GM12878 (cell line): ENCODE measurements at regions not wholly inside any gene's neighbourhood (a gene's known extent, or its start where the extent isn't known, plus 50 kb on each side); places are given as distances from the start of the nearest gene placed in this dataset.

ENCODE experiments used
- ATAC-seq: fragments of 200-7000 bp; cut with Tn5 transposase; 3 replicates; pipeline ENCODE4 v1.9.1; 2020; ENCODE audit warnings: mild to moderate bottlenecking, moderate library complexity
- BruUV-seq: library from RNA; stranded (reverse); fragments of 400-500 nt; replicated peaks from 2 replicates; lab custom pipeline; 2021; lab: Mats Ljungman, UMichigan
- CTCF ChIA-PET: fragments of 300-600 bp; sonication (Branson Sonifier 250); formaldehyde crosslinking; extraction: SDS; loops from one replicate; lab custom pipeline; 2021; ENCODE audit warnings: inconsistent platforms; lab: Yijun Ruan, JAX
- POLR2A ChIA-PET: fragments of 350-600 bp; formaldehyde crosslinking; extraction: SDS; loops from one replicate; lab custom pipeline; 2021; ENCODE audit warnings: inconsistent platforms; lab: Charles Lee
- RAD21 ChIA-PET: fragments of 300-600 bp; sonication (Branson Sonifier 250); formaldehyde crosslinking; loops from one replicate; lab custom pipeline; 2023; ENCODE audit warnings: antibody characterized with exemption; ENCODE audit not compliant: unreplicated experiment; lab: Charles Lee
- SMC1A ChIA-PET: fragments of 300-600 bp; sonication (Branson Sonifier 250); formaldehyde crosslinking; loops from one replicate; lab custom pipeline; 2023; ENCODE audit not compliant: unreplicated experiment, uncharacterized antibody; lab: Charles Lee
- DNase-seq: peaks from one replicate; pipeline ENCODE4 v3.0.0-alpha.2; 2011; ENCODE audit warnings: low read depth, low spot score
- FAIRE-seq: peaks from 3 replicates; lab custom pipeline; 2011; peaks lifted over from hg19 to GRCh38; lab: Jason Lieb, UNC
- H2AFZ ChIP-seq: 2 replicates; pipeline ENCODE4 v1.6.0; 2011; ENCODE audit warnings: low read depth, low read length, control low read depth; ENCODE audit not compliant: control insufficient read depth
- H3K27ac ChIP-seq: 2 replicates; pipeline ENCODE4 v1.5.1; 2011; ENCODE audit warnings: control low read depth; ENCODE audit not compliant: control insufficient read depth, insufficient read depth
- H3K27me3 ChIP-seq, 2 experiments: replicated peaks in 1 of 2; 2 replicates each; pipeline versions ENCODE4 v1.6.0 to v1.6.1; 2011; ENCODE audit warnings: low read length in 1 of 2; ENCODE audit not compliant: control insufficient read depth in 2 of 2, insufficient read depth in 2 of 2
- H3K36me3 ChIP-seq, 2 experiments: 2 replicates each; pipeline ENCODE4 v1.5.1; 2011; ENCODE audit warnings: low read length in 1 of 2; ENCODE audit not compliant: control insufficient read depth in 2 of 2, insufficient read depth in 2 of 2
- H3K4me1 ChIP-seq: 2 replicates; pipeline ENCODE4 v1.6.1; 2011; ENCODE audit warnings: mild to moderate bottlenecking, low read length, moderate library complexity, mixed read lengths; ENCODE audit not compliant: control insufficient read depth, insufficient read depth
- H3K4me2 ChIP-seq: 2 replicates; pipeline ENCODE4 v1.6.0; 2011; ENCODE audit warnings: control low read depth; ENCODE audit not compliant: control insufficient read depth, insufficient read depth
- H3K4me3 ChIP-seq: fragments of 200-600 bp; sonication (generic); 2 replicates; pipeline ENCODE4 v1.5.1; 2016
- H3K79me2 ChIP-seq: 2 replicates; pipeline ENCODE4 v1.6.0; 2011; ENCODE audit warnings: low read length; ENCODE audit not compliant: control insufficient read depth, insufficient read depth
- H3K9ac ChIP-seq: 2 replicates; pipeline ENCODE4 v1.8.0; 2011; ENCODE audit warnings: low read length, control low read depth, mixed read lengths; ENCODE audit not compliant: control insufficient read depth, insufficient read depth
- H3K9me3 ChIP-seq: replicated peaks from 3 replicates; pipeline ENCODE4 v1.5.1; 2011; ENCODE audit warnings: mild to moderate bottlenecking, low read length; ENCODE audit not compliant: control insufficient read depth, insufficient read depth
- H4K20me1 ChIP-seq: 2 replicates; pipeline ENCODE4 v1.6.0; 2011; ENCODE audit not compliant: control insufficient read depth, insufficient read depth
- CBFB ChIP-seq: IDR thresholded peaks from 2 replicates; pipeline ENCODE4 v1.6.1; 2016; ENCODE audit warnings: antibody characterized with exemption, low read depth
- IKZF1 ChIP-seq: fragments of 450-650 bp; conservative IDR thresholded peaks from 2 replicates; pipeline ENCODE4 v1.6.1; 2017; ENCODE audit warnings: antibody characterized with exemption, mild to moderate bottlenecking
- MEF2A ChIP-seq: IDR thresholded peaks from 2 replicates; pipeline ENCODE4 v1.6.1; 2011; ENCODE audit warnings: low read depth, mild to moderate bottlenecking, low read length, moderate library complexity; ENCODE audit not compliant: insufficient read depth
- MXI1 ChIP-seq: fragments of 150-350 bp; IDR thresholded peaks from 2 replicates; pipeline ENCODE4 v1.6.1; 2011; ENCODE audit warnings: low read depth, mild to moderate bottlenecking, inconsistent platforms, low read length, improper control_type of control experiment
- NFYB ChIP-seq: IDR thresholded peaks from 2 replicates; pipeline ENCODE4 v1.6.1; 2011; ENCODE audit warnings: low read depth, mild to moderate bottlenecking, low read length, improper control_type of control experiment, moderate library complexity; ENCODE audit not compliant: insufficient read depth
- PAX5 ChIP-seq: IDR thresholded peaks from 2 replicates; pipeline ENCODE4 v1.6.1; 2011; ENCODE audit warnings: low read depth, low read length, borderline replicate concordance
- POLR2A ChIP-seq: IDR thresholded peaks from 2 replicates; pipeline ENCODE4 v1.6.1; 2011; ENCODE audit warnings: low read depth, mild to moderate bottlenecking, low read length
- RCOR1 ChIP-seq: conservative IDR thresholded peaks from 2 replicates; pipeline ENCODE4 v1.6.1; 2012; ENCODE audit warnings: low read depth, low read length, improper control_type of control experiment
- SMC3 ChIP-seq: IDR thresholded peaks from 2 replicates; pipeline ENCODE4 v1.6.1; 2011; ENCODE audit warnings: low read length, improper control_type of control experiment, borderline replicate concordance
- TBL1XR1 ChIP-seq: IDR thresholded peaks from 2 replicates; pipeline ENCODE4 v1.6.1; 2012; ENCODE audit warnings: low read depth, low read length, improper control_type of control experiment
- WGBS: methylation state at CpG from one replicate; pipeline ENCODE4 v1.1.6; 2016; ENCODE audit warnings: low lambda C conversion rate; ENCODE audit not compliant: insufficient replicate concordance, insufficient coverage; ENCODE audit errors: missing lambda C conversion rate; 5-methylcytosine and 5-hydroxymethylcytosine counted together
- in situ Hi-C: fragments of 300-500 bp; cut with MboI; formaldehyde crosslinking; loops from 9 replicates; pipeline ENCODE4 v1.14.3; 2018; ENCODE audit warnings: mixed read lengths
- intact Hi-C: fragments of 100-400 bp; cut with micrococcal nuclease; formaldehyde crosslinking; loops from one replicate; pipeline ENCODE4 v1.14.2; 2022; ENCODE audit not compliant: unreplicated experiment
- TF ChIP-seq, protein P1 (sequence below): fragments of 450-650 bp; conservative IDR thresholded peaks from 2 replicates; pipeline ENCODE4 v1.6.1; 2017; ENCODE audit warnings: mild to moderate bottlenecking, moderate library complexity
- TF ChIP-seq, protein P2 (sequence below): fragments of 450-650 bp; IDR thresholded peaks from 2 replicates; pipeline ENCODE4 v1.6.1; 2017; ENCODE audit warnings: mild to moderate bottlenecking, low read depth, inconsistent platforms; ENCODE audit not compliant: poor library complexity, severe bottlenecking
- TF ChIP-seq, protein P3 (sequence below): fragments of 450-650 bp; IDR thresholded peaks from 2 replicates; pipeline ENCODE4 v1.6.1; 2017; ENCODE audit warnings: mild to moderate bottlenecking, moderate library complexity

DNA sequence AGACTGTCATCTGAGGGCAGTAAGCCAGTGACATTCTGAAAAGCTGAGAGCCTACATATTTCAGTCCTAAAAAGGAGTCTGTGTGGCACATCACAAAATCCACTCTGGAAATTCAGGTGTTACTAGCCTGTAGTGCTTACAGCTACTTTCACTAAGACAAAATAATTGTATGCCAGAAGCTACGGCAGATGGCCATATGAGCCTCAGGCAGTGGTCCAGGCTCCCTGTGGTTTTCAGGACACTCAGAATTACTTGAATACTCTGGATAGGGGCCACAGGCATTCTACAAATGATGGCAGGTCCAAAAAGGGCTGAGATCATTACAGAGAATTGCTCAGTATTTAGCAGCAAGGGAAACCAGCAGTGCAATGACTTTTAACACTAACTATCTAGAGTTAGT lies 527.1 kb downstream of the MRPL39 start:
- H3K27me3 ChIP-seq, result no peaks in the 10 kb centered on the region
- no peak overlapping the region for H3K27ac ChIP-seq
- ChIA-PET SMC1A (interaction anchor here (1.1 to 1.7 kb wide), 3 partner anchors 8 to 119 kb away, joined by 3 to 4 read pairs (median 3); no protein-coding TSS in a partner anchor), RAD21 (no interaction called here), CTCF (interaction anchor here (1.2 kb wide), 1 partner anchor 157 kb away, joined by 4 read pairs; no protein-coding TSS in a partner anchor), POLR2A (no interaction called here)
- H3K4me1 ChIP-seq, result no peaks in the 10 kb centered on the region
- ATAC-seq, result no peak
- H3K9me3 ChIP-seq, result no peaks in the 10 kb centered on the region; the same call in 2 of the 3 replicates
- no peak overlapping the region for H3K4me2 ChIP-seq
- in situ Hi-C loops, result no loop called here
- no peaks in the 10 kb centered on the region for H3K79me2 ChIP-seq
- no peak overlapping the region for H3K4me3 ChIP-seq
- no peak overlapping the region for H2AFZ ChIP-seq
- no TSS peak for BruUV-seq
- H3K9ac ChIP-seq, result no peak overlapping the region
- H3K36me3 ChIP-seq, result no peaks in the 10 kb centered on the region
- WGBS, result 50% methylated on average over 1 of the region's 1 CpG
- FAIRE-seq, result no peak
- intact Hi-C loops, result no loop called here
- no peaks in the 10 kb centered on the region for H4K20me1 ChIP-seq
- no peak for DNase-seq
- TF ChIP-seq IKZF1 (no peak), MXI1 (no peak), CBFB (no peak), POLR2A (no peak), NFYB (no peak), PAX5 (no peak), TBL1XR1 (no peak), MEF2A (no peak), RCOR1 (no peak), SMC3 (no peak)
- TF ChIP-seq, protein P1, sequence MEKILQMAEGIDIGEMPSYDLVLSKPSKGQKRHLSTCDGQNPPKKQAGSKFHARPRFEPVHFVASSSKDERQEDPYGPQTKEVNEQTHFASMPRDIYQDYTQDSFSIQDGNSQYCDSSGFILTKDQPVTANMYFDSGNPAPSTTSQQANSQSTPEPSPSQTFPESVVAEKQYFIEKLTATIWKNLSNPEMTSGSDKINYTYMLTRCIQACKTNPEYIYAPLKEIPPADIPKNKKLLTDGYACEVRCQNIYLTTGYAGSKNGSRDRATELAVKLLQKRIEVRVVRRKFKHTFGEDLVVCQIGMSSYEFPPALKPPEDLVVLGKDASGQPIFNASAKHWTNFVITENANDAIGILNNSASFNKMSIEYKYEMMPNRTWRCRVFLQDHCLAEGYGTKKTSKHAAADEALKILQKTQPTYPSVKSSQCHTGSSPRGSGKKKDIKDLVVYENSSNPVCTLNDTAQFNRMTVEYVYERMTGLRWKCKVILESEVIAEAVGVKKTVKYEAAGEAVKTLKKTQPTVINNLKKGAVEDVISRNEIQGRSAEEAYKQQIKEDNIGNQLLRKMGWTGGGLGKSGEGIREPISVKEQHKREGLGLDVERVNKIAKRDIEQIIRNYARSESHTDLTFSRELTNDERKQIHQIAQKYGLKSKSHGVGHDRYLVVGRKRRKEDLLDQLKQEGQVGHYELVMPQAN, result no peak
- TF ChIP-seq, protein P2, sequence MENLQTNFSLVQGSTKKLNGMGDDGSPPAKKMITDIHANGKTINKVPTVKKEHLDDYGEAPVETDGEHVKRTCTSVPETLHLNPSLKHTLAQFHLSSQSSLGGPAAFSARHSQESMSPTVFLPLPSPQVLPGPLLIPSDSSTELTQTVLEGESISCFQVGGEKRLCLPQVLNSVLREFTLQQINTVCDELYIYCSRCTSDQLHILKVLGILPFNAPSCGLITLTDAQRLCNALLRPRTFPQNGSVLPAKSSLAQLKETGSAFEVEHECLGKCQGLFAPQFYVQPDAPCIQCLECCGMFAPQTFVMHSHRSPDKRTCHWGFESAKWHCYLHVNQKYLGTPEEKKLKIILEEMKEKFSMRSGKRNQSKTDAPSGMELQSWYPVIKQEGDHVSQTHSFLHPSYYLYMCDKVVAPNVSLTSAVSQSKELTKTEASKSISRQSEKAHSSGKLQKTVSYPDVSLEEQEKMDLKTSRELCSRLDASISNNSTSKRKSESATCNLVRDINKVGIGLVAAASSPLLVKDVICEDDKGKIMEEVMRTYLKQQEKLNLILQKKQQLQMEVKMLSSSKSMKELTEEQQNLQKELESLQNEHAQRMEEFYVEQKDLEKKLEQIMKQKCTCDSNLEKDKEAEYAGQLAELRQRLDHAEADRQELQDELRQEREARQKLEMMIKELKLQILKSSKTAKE, result no peak
- TF ChIP-seq, protein P3, sequence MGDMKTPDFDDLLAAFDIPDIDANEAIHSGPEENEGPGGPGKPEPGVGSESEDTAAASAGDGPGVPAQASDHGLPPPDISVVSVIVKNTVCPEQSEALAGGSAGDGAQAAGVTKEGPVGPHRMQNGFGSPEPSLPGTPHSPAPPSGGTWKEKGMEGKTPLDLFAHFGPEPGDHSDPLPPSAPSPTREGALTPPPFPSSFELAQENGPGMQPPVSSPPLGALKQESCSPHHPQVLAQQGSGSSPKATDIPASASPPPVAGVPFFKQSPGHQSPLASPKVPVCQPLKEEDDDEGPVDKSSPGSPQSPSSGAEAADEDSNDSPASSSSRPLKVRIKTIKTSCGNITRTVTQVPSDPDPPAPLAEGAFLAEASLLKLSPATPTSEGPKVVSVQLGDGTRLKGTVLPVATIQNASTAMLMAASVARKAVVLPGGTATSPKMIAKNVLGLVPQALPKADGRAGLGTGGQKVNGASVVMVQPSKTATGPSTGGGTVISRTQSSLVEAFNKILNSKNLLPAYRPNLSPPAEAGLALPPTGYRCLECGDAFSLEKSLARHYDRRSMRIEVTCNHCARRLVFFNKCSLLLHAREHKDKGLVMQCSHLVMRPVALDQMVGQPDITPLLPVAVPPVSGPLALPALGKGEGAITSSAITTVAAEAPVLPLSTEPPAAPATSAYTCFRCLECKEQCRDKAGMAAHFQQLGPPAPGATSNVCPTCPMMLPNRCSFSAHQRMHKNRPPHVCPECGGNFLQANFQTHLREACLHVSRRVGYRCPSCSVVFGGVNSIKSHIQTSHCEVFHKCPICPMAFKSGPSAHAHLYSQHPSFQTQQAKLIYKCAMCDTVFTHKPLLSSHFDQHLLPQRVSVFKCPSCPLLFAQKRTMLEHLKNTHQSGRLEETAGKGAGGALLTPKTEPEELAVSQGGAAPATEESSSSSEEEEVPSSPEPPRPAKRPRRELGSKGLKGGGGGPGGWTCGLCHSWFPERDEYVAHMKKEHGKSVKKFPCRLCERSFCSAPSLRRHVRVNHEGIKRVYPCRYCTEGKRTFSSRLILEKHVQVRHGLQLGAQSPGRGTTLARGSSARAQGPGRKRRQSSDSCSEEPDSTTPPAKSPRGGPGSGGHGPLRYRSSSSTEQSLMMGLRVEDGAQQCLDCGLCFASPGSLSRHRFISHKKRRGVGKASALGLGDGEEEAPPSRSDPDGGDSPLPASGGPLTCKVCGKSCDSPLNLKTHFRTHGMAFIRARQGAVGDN, result no peak
